Transverse colon (tissue), 4 donors: ENCODE measurements at regions not wholly inside any gene's neighbourhood (a gene's known extent, or its start where the extent isn't known, plus 50 kb on each side); places are given as distances from the start of the nearest gene placed in this dataset.
"Not testable (repeated sequence)": the region's sequence is repeated elsewhere in the genome, so short reads cannot be mapped to it uniquely, and the experiment has no call there.

Source experiments
- DNase-seq: peaks from one replicate; pipeline ENCODE4 v3.0.0-alpha.2; 2019
- H3K27ac ChIP-seq, 4 donors: fragments of 200-600 bp; sonication (generic); 2 replicates each; pipeline ENCODE4 v1.5.1; 2016 to 2018; ENCODE audit warnings: inconsistent platforms in 4 of 4
- H3K27me3 ChIP-seq: fragments of 200-600 bp; sonication (generic); 2 replicates; pipeline ENCODE4 v1.5.1; 2017; ENCODE audit warnings: inconsistent platforms
- H3K36me3 ChIP-seq, 4 donors: fragments of 200-600 bp; sonication (generic); 2 replicates each; pipeline ENCODE4 v1.5.1; 2017 to 2019; ENCODE audit warnings: inconsistent platforms in 4 of 4
- H3K4me1 ChIP-seq, 4 donors: fragments of 200-600 bp; sonication (generic); 2 replicates each; pipeline ENCODE4 v1.5.1; 2017 to 2020; ENCODE audit warnings: inconsistent platforms in 4 of 4
- H3K4me3 ChIP-seq, 4 donors: fragments of 200-600 bp; sonication (generic); 1 replicate in 1 of 4; 2 replicates in 3 of 4; pipeline versions ENCODE4 v1.5.1 to v1.6.1; 2017 to 2019; ENCODE audit warnings: inconsistent platforms in 4 of 4
- H3K9me3 ChIP-seq, 2 donors: fragments of 200-600 bp; sonication (generic); 2 replicates each; pipeline ENCODE4 v1.5.1; 2017 to 2019; ENCODE audit warnings: inconsistent platforms in 2 of 2
- EP300 ChIP-seq: sonication (generic); formaldehyde crosslinking; IDR thresholded peaks from one replicate; pipeline ENCODE4 v1.6.1; 2017; ENCODE audit warnings: antibody characterized with exemption, low read depth
- POLR2A ChIP-seq: fragments of 450-650 bp; IDR thresholded peaks from one replicate; pipeline ENCODE4 v1.6.1; 2016; ENCODE audit warnings: antibody characterized with exemption, mild to moderate bottlenecking, moderate library complexity
- POLR2AphosphoS5 ChIP-seq, 3 donors: sonication (generic); formaldehyde crosslinking; IDR thresholded peaks; one replicate each; pipeline ENCODE4 v1.6.1; 2016; ENCODE audit warnings: antibody characterized with exemption in 3 of 3
- WGBS, 2 donors: methylation state at CpG; one replicate each; pipeline ENCODE4 v1.1.5; 2018; ENCODE audit warnings: low coverage in 1 of 2; 5-methylcytosine and 5-hydroxymethylcytosine counted together
- in situ Hi-C, 4 donors: fragments of 200-750 bp; cut with MboI; loops; one replicate each; pipeline versions ENCODE4 v1.15.0 to v1.15.1; 2017; ENCODE audit warnings: low sequenced_read_pairs in 3 of 4, low pct_ligation_motif_present in 1 of 4, low pct_unique_long_range_greater_than_20kb in 1 of 4
- intact Hi-C: fragments of 100-400 bp; cut with DNase I; formaldehyde crosslinking; loops from one replicate; pipeline ENCODE4 v1.15.1; 2023; ENCODE audit warnings: low total_unique reads
- TF ChIP-seq, protein P1 (sequence below), 5 experiments: fragments of 200-600 bp in 3 of 5; fragments of 450-650 bp in 2 of 5; sonication (generic) in 3 of 5; IDR thresholded peaks; 1 replicate in 2 of 5; 2 replicates in 3 of 5; pipeline ENCODE4 v1.5.1; 2016 to 2017; ENCODE audit warnings: antibody characterized with exemption in 5 of 5, inconsistent platforms in 3 of 5, mild to moderate bottlenecking in 2 of 5, moderate library complexity in 1 of 5

DNA sequence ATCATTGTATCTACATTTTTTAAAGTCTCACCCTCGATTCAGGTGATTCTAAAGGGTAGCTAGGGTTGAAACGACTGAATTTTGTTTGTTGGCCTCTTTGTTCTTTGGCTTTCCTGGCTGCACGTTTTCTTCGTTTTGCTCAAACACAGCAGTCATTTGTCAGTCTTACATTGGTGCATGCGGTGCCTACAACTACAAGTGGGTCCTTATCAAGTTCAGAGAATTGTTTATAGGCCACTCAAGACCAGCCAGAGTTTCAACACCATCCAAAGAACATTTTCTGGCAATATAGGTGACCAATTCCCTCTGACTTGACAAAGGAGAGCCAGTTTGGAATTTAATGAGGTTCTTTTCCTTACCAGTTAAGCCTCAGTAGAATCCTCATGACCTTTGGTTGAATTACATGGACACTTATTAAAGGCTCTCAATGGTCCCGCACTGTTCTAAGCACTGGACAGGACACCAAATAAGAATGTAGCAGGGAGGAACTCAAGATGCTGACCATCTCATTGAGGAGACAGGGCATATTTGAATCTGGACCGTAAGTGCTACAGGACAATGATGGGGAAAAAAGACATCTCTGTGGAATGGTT, 119.0 kb upstream of the DMRT1 start:
- WGBS, 2 donors: 93 to 96% methylated on average over 5 to 7 of the region's 7 CpGs
- Histone ChIP-seq H3K4me1 (peaks cover 0 to 14% (median 5%) of the 10 kb centered on the region in 4 donors), H3K27me3 (no peaks in the 10 kb centered on the region), H3K27ac (peak overlapping the region in 1 of 4 donors; percentile 4), H3K4me3 (no peak overlapping the region), H3K36me3 (peaks cover 0 to 11% (median 0%) of the 10 kb centered on the region in 4 donors), H3K9me3 (no peaks in the 10 kb centered on the region)
- in situ Hi-C loops (no loop called here), intact Hi-C loops (no loop called here)
- no peak for TF ChIP-seq POLR2A
- no peak for TF ChIP-seq POLR2AphosphoS5 (IDR thresholded peaks at IDR 0.05)
- TF ChIP-seq EP300: no peak
- TF ChIP-seq, protein P1, sequence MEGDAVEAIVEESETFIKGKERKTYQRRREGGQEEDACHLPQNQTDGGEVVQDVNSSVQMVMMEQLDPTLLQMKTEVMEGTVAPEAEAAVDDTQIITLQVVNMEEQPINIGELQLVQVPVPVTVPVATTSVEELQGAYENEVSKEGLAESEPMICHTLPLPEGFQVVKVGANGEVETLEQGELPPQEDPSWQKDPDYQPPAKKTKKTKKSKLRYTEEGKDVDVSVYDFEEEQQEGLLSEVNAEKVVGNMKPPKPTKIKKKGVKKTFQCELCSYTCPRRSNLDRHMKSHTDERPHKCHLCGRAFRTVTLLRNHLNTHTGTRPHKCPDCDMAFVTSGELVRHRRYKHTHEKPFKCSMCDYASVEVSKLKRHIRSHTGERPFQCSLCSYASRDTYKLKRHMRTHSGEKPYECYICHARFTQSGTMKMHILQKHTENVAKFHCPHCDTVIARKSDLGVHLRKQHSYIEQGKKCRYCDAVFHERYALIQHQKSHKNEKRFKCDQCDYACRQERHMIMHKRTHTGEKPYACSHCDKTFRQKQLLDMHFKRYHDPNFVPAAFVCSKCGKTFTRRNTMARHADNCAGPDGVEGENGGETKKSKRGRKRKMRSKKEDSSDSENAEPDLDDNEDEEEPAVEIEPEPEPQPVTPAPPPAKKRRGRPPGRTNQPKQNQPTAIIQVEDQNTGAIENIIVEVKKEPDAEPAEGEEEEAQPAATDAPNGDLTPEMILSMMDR (IDR thresholded peaks at IDR 0.05): no peak
- DNase-seq: no peak

DNA sequence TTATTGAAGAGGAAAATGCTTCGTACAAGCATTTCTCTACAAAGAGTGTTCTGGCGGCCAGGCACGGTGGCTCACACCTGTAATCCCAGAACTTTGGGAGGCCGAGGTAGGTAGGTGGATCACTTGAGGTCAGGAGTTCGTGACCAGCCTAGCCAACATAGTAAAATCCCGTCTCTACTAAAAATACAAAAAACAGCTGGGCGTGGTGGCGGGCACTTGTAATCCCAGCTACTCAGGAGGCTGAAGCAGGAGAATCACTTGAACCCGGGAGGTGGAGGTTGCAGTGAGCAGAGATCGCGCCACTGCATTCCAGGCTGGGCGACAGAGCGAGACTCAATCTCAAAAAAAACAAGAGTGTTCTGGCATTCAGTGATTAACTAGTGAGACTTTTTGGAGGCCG, 117.0 kb upstream of the DMRT1 start:
- H3K27ac ChIP-seq, H3K27me3 ChIP-seq, H3K9me3 ChIP-seq, in situ Hi-C loops, H3K4me3 ChIP-seq, DNase-seq, intact Hi-C loops: not testable (repeated sequence)
- Histone ChIP-seq H3K36me3 (peaks cover 0 to 11% (median 0%) of the 10 kb centered on the region in 4 donors), H3K4me1 (peaks cover 0 to 10% (median 4%) of the 10 kb centered on the region in 4 donors)
- 89 to 93% methylated on average over 7 to 14 of the region's 14 CpGs for WGBS, 2 donors

DNA sequence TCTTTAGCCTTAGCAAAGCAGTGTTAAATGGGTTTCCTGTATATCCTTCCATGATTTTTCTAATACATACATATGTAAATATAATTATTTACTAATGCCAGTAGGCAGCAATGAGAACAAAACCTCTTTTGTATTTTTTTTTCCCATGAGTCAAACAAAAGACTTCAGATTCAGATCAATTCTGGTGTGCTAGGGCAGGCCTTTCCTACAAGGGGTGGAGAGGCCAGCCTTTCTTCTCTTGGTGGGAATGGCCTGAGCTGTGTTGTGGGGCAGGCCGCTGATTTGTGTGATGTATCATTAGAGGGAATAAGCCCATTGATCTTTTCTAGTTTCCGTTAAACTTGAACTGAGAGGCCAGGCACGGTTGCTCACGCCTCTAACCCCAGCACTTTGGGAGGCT, 115.5 kb upstream of the DMRT1 start:
- Histone ChIP-seq H3K27ac (no peak overlapping the region), H3K4me3 (no peak overlapping the region), H3K27me3 (no peaks in the 10 kb centered on the region), H3K9me3 (no peaks in the 10 kb centered on the region), H3K36me3 (peaks cover 0 to 16% (median 0%) of the 10 kb centered on the region in 4 donors), H3K4me1 (no peaks in the 10 kb centered on the region)
- TF ChIP-seq EP300 (no peak), POLR2A (no peak), POLR2AphosphoS5 (IDR thresholded peaks at IDR 0.05) (no peak)
- TF ChIP-seq, protein P1 (IDR thresholded peaks at IDR 0.05): no peak
- DNase-seq: no peak
- intact Hi-C loops: no loop called here
- in situ Hi-C loops: no loop called here
- 100% methylated on average over 1 to 4 of the region's 4 CpGs for WGBS, 2 donors

DNA sequence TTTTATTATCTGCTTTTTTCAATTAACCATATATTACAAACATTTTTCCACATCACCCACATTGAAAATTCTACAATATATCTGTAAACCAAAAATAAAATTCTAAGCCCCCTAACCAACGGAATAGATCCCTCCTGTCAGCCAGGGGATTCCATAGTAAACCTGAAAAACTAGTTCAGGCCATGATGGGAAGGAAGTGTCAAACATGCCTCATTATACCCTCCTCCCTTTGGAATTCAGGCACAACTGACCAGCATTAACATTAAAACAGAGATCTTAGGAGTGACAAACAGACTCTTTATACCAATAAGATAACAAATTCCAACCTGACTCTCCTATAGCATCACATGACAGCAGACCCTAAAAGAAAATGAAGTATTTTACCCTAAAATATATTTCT, 113.7 kb upstream of the DMRT1 start:
- Histone ChIP-seq H3K27me3 (no peaks in the 10 kb centered on the region), H3K9me3 (no peaks in the 10 kb centered on the region), H3K27ac (no peak overlapping the region), H3K4me3 (no peak overlapping the region), H3K36me3 (peaks cover 0 to 15% (median 4%) of the 10 kb centered on the region in 4 donors), H3K4me1 (no peaks in the 10 kb centered on the region)
- intact Hi-C loops: no loop called here
- WGBS, 2 donors: 57 to 65% methylated on average over 1 of the region's 1 CpG
- no peak for DNase-seq
- in situ Hi-C loops: no loop called here
- TF ChIP-seq POLR2A (no peak), EP300 (no peak), POLR2AphosphoS5 (IDR thresholded peaks at IDR 0.05) (no peak)
- TF ChIP-seq, protein P1 (IDR thresholded peaks at IDR 0.05): no peak

DNA sequence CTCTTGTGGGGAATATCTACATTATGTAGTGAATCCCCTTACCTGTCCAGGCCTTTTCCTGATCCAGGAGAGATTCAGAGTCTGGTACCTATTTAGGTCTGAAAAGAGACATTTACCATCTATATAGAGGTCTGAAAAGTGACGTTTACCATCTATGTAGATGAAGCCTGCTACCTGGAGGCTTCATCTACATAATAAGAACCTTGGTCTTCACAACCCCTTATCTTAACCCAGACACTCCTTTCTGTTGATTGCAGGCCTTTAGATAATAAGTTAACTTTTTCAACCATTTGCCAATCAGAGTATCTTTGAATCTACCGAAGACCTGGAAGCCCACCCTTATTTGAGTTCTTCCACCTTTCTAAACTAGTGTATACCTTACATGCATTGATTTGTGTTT, 113.0 kb upstream of the DMRT1 start:
- TF ChIP-seq POLR2A (no peak), EP300 (no peak), POLR2AphosphoS5 (IDR thresholded peaks at IDR 0.05) (no peak)
- TF ChIP-seq, protein P1 (IDR thresholded peaks at IDR 0.05): no peak
- in situ Hi-C loops: no loop called here
- Histone ChIP-seq H3K27ac (no peak overlapping the region), H3K27me3 (no peaks in the 10 kb centered on the region), H3K4me1 (no peaks in the 10 kb centered on the region), H3K4me3 (no peak overlapping the region), H3K9me3 (no peaks in the 10 kb centered on the region), H3K36me3 (peaks cover 0 to 15% (median 3%) of the 10 kb centered on the region in 4 donors)
- WGBS, 2 donors: 84 to 90% methylated on average over 2 of the region's 2 CpGs
- intact Hi-C loops: no loop called here
- DNase-seq: no peak
